Stimulated activated CD4-positive, alpha-beta T cell treated with anti-CD3 and anti-CD28 coated beads, Interleukin-12 subunit alpha, Interleukin-12 subunit beta, amount 100 ng/mL, for 24 hours (primary cell): ENCODE measurements at regions not wholly inside any gene's neighbourhood (a gene's known extent, or its start where the extent isn't known, plus 50 kb on each side); places are given as distances from the start of the nearest gene placed in this dataset.
"Not testable (repeated sequence)": the region's sequence is repeated elsewhere in the genome, so short reads cannot be mapped to it uniquely, and the experiment has no call there.

Experiments used
- DNase-seq, 2 experiments: peaks; one replicate each; pipeline ENCODE4 v3.0.0-alpha.2; 2020; ENCODE audit warnings: low read depth in 2 of 2

DNA sequence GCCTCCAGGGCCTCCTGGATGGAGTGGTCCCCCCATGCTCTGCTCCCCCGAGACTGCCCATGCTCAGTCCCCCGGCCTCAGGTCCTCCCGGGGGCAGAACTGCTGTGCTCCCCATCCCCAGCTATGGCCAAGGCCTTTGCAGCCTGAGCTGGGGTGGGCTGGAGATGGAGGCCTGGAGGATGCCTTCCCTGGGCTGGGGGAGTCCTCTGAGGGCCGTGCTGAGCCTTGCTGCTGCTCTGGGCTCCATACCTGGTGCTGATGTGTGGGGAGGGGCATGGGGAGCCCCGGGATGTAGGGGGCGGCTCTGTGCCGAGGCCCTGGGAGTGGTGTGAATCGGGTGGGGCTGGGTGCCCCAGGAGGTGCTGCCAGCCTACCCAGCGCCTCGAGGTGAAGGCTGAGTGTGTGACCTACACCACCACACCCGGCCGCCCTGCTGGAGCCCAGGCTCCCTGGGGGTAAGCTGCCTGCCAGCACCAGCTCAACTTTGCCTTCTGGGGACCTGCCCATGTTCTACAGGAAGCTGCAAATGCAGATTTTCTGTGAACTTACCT lies 109.5 kb downstream of the UNCX start:
- no peak for DNase-seq

DNA sequence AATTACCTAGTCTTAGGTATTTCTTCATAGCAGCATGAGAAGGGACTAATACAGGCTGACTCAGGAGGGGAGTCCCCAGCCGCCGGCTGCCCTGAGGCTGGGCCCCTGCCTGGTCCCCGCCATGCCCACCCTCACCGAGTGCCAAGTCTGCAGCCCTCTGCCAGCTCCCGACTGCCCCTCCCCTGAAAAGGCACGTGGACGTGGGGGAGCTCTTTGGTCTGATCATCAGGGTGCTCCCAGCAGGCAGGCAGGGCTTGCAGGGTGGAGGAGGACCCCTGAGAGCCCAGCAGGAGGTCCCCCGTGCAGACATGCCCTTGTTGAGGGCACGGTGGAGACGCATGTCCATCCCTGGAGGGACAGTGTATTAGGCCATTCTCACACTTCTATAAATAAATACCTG lies 110.9 kb downstream of the UNCX start:
- no peak for DNase-seq

DNA sequence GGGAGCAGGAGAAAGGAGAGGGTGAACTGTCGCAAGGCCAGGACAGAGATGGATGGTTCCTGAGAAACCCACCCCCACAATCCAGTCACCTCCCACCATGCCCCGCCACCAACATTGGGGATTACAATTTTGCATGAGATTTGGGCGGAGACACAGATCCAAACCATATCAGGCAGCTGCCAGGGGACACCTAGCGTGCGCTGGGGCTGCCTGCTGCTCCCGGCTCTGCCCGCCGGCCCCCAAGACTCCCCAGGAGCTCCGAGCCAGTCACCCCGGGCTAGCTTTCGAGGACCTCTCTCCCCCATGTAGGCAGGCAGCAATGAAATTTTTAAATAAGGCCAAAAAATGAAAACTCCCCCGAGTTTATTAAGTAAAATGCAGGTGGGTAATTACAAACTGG lies 111.7 kb downstream of the UNCX start:
- no peak for DNase-seq

DNA sequence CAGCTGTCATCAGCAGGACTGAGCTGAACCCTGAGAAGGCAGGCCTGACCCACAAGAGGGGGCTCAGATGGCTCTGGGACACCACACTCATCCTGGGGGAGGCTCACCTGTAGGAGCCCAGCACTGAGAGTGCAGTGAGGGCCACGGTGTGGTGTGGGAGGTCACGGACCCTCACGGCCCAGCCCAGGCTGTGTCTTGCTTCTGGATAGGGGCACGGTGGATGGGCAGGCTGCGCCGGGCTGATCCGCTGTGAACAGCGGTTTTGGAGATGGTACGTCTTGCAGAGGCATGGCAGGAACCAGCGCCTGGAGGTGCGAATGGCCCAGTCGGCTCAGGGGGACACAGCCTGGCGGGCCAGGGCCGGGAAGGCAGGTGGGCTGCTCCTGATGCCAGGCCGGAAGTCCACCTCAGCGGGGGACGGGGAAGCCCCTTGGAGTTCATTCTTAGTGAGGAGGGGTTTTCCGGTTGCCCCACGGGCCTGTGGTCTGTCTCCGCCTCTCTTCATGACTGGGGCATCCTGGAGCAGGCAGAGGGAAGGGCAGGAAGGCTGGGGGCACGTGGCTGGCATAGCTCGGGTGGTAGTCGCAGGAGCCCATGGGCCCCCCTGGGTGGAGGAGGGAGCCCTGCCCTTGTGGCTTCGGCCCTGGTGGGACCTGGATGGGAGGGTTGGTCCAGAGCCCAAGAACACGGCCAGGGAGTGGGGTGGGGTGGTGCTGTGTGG lies 112.5 kb downstream of the UNCX start:
- DNase-seq: no peak

DNA sequence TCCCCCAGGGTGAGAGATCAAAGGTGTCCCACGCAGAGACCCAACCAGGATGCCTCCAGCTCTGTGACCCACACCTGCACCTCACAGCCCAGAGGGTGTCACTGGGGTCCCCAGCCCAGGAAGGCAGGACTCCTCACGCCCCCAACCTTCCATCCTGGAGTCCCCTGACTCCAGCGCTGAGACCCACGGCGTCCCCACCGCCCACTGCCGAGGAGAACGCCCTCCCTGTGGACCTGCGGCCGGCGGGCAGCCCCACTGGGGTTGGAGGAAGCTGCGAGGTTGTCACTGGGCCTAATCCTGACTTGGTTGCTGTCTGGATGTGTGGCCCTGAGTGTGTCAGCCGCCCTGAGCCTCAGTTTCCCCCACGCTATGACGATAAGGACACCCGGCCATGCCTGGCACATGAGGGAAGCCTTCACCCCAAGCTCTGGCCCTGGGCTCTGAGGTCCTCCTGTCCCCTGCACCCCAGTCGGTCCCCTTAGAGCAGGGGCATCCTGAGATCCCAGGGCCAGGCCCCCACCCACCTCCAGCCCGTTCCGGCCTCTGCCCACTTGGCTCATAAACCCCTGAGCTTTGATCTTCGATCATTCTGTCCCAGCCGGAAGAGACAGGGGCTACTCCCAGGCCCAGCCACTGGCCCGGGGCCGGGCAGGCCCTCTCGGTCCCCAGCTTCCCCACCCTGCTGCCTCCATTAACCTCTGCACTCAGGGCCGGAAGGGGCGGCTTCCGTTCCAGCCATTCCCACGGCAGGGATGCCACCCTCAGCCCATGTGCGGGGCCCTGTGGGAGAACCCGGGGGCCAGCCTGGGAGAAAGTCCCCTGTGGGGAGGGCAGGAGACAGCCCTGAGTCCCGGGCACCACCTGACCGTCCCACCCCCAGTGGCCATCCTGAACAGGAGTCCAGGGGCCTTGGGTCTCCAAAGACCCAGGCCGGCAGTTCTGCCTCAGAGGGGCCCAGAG lies 113.2 kb downstream of the MICALL2 start:
- no peak for DNase-seq

DNA sequence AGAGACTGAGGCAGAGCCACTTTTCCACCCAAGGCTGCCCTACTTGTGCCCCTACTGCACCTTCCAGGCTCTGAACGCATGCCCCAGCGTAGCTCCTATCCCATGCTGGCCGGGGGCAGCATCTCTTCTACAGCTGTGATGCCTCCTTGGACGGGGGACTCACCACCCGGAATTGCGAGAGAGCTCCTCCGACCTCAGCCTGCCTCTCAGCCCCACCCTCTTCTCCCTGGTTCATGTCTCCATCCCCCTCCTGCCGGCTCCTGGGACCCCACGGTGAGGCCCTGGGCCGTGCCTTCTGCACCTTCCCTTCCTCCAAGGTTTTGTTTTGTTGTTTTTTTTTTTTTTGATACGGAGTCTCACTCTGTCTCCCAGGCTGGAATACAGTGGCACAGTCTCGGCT lies 112.4 kb downstream of the MICALL2 start:
- no peak for DNase-seq

DNA sequence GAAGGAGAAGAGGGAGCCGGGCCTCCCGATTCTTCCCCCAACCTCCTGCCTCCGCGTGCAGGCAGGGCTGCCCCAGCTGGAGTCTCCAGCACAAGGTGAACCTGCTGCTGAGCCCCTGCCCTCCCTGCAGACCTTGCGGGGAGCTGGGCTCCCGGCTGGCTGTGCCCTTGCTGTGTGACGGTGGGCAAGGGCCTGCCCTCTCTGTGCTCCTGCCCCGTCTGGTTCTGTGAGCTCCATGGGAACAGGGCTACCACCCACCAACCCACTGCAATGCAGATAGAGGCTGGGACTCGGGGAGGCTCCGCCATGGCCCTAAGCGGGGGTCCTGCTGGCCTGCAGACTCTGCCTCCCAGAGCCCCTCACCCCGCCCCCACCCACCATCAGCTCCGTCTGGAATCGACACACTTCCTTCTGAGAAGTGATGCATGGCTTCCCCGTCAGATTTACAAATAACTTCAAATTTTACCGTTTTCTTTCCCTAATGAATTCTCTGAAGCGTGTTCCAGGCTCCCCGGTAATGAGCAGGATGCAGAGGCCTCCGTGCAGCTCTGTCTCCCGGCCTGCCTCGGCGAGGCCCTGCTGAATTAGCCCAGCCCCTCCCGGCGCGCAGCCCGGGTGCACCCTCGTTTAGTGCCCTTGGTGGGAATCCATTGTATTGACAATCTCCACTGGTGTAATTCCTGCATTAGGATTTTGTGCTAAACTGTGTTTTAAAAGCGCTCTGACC lies 111.0 kb downstream of the MICALL2 start:
- DNase-seq: no peak

DNA sequence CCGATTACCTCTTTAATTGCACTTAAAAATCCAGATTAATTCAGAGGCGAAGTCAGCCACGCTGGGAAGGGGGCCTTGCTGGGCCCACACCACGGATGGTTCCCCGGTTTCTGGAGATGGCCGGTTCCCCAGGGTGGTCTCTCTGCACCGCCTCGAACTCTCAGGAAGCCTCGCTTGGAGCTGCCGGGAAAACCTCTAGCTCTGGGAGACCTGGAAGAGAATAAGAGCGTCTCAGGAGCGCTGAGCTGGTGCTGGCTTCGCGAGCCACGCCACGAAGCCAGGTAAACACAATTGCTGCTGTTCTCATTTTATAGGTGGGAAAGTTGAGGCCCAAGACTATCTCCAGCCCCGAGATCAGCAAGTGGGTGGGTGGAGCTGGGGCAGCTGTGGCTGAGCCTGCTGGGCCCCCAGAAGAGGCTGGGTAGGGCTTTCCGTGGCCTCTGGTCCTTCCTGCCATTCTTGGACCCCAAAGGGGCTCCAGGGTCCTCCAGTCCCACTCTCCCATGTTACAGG lies 110.4 kb downstream of the MICALL2 start:
- DNase-seq: no peak

DNA sequence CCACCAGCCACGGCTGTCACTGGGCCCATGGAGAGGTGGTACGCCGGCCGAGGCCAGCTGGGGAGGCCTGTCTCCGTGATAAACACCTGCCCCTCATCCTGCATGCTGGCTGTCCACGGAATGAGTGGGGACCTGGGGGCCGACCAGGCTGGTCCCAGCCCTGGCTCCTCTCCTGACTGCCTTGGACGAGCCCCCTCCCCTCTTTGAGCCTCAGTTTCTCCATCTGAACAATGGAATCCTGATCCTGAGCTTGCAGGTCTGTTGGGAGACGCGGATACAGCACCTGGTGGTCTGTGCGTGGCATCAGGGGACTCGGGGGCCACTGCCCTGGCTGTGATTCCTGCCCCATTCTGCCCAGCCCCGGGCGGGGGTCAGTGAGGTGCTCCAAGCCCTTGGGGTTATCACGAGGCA lies 109.9 kb downstream of the MICALL2 start:
- DNase-seq: no peak

DNA sequence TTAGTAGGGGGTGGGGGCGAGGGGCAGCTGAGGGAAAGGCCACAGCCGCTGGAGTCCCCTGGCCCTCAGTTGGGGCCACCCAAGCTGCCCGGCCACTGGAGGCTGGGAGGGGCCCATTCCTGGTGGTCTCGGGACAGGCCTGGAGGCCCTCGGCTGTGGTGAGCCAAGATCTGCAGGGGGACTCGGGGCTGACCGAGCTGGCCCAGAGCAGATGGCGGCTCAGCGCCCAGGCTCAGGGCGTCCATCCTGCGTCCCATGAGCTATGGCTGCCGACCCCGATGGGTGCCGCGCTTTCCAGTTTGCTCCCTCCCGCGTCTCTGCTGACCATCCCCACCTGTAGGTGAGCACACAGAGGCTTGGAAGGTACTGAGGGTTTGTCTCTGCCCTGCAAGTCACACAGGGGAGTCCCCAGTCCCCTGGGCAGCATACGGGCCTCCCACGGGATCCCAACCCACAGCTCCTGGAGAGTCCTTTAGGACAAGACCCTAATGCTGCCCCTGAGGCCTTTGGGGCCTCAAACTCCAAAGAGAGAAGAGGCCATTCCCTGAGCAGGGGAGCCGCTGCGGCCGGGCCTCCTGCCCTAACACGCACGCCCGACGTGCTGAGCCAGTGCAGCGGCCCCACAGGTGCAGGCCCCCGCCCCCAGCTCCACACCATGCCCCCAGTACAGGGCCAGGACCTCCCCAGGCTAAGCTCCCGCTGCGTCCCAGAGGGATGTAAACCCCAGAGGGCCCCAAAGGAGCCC lies 107.2 kb downstream of the MICALL2 start:
- DNase-seq: no peak

DNA sequence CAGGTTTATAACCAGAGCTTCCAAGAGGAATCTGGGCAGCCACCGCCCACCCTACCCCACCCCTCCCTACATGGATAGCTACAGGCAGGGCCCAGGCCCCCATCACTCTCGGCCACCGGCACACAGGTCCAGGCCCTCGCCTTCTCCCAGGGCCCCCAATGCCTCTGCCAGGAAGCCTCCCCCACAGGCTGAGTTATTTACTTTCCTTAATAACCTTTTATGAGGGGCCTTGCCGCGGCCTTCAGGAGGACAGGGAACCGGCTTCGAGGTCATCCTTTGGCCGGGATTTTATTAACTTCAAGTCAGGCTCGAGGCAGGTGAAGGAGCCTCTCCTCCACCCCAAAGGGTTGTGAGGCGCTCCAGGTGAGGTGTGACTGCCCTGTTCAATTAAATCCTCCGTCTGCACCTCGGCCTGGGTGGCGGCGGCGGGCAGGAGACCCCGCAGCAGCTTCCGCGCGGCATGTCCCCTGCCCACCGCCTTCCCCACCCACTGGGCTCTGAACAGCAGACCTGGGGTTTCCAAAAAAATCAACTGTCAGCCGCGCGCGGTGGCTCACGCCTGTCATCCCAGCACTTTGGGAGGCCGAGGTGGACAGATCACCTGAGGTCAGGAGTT lies 106.5 kb downstream of the MICALL2 start:
- no peak for DNase-seq

DNA sequence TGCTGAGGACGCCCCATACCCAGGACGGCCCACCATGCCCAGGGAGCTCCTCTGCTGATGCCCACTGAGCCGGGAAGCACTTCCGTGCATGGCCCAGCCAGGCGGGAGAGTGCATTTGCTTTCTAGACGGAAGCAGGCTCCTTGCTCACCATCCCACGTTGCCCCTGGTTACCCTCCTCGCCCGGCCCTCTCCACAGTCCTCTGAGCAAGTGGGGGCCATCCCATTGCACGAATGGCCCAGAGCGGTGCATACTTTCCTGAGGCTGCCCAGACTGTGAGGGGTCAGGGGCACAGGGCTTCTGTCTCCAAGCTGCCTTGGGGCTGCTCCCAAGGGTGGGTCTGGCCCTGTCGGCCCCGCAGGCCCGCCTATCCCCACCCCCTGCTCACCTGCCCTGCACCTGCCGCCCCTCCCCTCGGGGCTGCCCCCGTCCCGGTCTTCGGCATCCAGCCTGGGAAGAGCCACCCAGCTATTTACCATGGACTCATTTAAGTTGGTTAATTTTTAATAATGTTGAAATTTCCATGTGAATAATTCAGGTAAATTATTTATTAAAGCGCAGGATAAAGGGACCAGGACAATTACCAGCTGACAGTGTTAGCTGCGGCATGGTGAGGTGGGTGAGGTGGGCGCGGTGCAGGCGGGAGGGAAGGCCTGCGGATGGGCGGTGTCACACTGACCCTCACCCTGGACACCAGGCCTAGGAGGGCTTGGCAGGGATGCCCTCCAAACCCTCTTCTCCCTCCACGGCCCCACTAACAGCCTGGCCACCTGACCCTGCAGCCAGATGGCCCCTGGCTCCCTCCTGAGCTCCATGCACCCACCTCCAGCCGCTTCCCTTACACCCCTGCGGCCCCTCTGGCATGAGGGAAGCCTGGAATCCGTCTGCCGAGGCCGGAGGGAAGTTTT lies 104.4 kb downstream of the MICALL2 start:
- DNase-seq: no peak

DNA sequence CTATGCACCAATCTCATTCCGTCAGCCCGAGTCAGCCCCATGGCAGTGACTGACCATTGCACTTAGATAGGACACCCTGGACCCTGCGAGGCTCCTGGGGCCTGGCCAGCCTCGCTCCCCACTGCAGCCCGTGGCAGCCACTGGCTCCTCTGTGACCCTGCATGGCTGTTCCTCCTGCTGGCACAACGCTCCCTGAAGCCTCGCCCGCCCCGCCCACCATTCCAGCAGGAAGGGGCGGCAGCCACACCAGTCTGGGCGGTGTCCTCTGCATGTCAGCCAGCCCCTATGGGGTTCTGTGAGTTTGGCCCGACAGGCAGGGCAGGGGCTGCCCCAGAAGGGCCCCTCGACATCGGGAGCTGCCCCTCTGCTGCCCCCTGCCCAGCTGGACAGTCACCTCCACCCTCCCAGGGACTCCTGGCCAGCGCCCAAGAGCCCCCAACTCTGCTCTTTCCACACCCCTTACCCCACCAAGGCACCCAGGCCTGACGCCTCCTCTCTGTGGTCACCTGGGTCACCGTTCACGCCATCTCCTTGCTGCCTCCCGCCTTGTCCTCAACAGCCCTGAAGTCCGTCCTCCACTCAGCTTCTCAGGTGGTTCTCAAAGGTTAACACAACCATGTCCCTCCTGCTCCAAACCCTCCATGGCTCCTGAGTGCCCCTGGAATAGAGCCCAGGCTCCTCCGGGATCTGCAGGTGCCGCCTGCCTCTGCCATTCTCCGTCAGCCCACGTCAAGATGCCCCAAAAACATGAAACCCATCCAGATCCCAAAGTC lies 103.5 kb downstream of the MICALL2 start:
- DNase-seq: no peak

DNA sequence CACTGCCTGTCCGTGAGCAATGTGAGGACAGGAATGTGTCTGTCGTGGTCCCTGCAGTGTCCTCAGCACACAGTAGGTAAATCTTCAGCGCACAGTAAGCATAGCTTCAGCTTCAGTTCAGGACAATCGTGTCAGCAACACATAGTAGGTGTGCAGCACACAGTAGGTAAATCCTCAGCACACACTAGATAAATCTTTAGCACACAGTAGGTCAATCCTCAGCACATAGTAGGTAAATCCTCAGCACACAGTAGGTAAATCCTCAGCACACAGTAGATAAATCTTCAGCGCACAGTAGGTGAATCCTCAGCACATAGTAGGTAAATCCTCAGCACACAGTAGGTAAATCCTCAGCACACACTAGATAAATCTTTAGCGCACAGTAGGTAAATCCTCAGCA lies 102.4 kb downstream of the MICALL2 start:
- DNase-seq: not testable (repeated sequence)

DNA sequence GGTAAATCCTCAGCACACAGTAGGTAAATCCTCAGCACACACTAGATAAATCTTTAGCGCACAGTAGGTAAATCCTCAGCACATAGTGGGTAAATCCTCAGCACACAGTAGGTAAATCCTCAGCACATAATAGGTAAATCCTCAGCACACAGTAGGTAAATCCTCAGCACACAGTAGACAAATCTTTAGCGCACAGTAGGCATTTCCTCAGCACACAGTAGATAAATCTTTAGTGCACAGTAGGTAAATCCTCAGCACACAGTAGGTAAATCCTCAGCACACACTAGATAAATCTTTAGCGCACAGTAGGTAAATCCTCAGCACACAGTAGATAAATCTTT lies 102.0 kb downstream of the MICALL2 start:
- not testable (repeated sequence) for DNase-seq

DNA sequence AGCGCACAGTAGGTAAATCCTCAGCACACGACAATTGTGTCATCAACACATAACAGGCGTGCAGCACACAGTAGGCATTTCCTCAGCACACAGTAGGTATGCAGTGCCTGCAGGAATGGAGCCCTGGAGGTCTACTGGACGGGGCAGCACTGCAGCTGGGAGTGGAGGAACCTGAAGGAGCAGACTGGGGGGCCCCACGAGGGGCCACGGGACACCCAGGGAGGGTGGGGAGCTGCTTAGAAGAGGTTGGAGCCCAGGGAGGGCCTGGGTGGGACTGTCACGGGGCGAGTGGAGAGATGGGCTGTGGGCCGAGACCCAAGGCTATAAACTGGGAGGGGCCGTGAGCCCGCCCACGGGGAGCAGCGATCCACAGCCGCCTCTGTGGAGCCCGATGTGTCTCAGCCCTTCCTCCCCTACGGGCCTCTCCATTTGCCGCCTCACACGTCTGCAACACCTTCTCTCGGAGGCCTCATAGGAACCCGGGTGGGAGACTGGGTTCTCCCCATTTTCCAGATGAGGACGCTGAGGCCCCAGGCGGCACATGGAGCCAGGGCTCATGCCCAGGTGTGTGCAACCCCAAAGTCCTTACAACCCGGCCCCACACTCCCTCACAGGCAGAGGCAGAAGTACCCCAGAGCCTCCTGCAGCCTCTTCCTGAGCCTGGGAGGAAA lies 101.5 kb downstream of the MICALL2 start:
- no peak for DNase-seq

DNA sequence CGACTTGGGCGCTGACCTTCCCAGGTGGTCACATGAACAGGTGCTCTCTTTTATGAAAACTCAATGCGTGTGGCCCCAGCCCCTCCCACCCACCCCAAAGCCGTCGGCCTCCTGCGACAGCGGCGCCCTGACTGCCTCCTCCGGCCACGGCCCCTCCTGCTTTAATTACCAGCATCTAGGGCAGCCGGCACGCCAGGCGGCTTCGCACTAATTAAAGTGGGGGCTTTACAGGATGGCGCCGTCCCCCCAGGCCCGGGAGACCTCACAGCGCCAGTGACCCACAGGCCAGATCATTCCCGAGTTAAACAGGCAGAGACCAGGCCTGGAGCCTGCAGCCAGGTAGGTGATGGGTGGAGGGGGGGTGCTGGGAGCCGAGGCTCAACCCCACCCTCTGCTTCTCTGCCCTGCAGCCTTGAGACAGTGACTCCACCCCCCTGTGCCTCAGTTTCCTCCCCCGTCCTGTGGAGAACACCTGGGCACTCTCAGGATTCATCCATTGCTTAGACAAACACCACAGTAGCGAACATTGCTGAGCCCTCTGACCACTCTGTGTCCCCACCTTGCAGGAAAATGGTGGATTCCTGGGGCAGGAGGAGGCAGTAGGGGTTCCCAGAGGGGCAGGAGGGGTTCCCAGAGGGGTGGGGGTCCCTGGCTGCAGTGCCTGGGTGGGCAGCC lies 100.8 kb downstream of the MICALL2 start:
- DNase-seq: no peak

DNA sequence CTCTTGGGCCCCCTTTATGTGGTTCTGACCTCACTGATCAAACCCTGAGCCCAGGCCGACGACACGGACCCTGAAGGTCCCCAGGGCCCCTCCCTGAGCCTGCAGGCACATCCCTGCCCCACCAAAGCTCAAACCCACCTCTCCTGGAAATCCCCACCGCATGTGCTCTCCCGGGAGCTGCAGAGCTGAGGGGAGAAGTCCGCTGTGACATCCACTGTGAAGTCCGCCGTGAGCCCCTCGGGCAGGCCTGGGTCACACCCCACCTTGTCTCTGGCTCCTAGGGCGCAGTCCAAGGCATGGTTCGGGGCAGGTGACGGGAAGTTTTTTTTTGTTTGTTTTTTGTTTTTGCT lies 100.2 kb downstream of the MICALL2 start:
- no peak for DNase-seq
